ENCODE measurements at regions not wholly inside any gene's neighbourhood (a gene's known extent, or its start where the extent isn't known, plus 50 kb on each side); places are given as distances from the start of the nearest gene placed in this dataset.

DNA sequence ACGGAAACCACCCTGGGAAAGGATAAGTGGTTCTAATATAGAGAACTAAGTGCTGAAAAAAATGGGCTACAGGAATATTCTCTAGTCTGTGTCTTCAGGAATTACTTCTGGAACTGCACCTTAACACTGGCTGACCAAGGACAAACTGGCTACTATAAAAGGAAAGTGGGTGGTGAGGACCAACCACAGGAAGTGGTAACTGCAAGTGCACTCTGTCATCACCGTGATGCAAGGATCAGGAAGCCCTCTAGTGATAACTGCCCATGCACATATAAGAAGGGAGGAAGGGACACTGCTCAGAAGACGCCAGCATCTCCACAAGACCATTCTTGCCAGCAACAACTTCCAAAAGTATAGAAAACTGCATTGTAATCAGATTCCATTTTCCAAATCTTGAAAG is 424.4 kb upstream of the RGPD4 start:
- no peak for DNase-seq

DNA sequence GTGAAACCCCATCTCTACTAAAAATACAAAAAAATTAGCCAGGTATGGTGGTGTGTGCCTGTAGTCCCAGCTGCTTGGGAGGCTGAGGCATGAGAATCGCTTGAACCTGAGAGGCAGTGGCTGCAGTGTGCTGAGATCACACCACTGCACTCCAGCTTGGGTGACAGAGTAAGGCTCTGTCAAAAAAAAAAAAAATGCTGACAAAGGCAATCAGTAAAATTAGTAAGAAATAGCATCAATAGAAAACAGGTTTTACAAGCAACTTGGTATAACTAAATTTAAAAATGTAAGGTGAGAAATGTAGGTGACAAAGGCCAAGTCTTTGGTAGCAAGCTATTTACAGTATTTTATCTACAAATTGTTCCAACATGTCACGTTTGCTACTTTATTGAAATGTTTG is 421.4 kb upstream of the RGPD4 start:
- no peak for DNase-seq

DNA sequence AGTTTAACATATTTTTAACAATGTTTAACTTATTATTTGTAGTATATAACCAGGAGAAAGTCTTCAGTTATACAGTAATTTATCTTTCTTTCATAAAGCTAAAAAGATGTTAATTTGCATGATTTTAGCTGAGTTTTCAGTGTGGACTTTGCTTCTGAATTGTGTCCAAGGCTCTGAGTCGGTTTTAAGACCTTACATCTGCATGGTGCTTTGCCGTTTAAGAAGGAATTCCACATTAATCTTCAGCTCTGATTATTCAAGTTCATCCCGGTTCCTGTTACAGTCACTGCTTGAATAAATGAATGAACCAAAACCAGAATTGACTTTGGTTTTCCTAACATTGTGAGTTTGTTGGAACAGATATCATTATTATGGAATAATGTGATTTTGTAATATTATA is 419.7 kb upstream of the RGPD4 start:
- no peak for DNase-seq

DNA sequence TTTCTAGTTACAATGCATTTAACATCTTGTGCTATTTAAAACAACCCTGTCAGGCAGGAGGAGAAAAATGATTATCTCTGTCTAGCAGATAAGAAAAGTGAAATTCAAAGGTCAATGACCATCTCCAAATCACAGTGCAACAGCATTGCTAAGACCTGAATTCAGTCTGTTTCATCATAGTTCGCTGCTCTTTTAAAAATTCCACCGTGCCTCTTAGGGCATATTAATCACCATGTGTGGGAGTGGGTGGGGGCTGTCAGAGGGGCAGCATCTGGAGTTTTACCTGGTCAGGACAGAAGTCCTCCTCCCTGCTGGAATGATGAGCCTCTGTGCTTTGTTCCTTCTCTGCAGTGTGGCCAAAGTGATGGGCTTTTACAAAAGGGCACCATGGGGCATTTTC is 418.7 kb upstream of the RGPD4 start:
- DNase-seq = no peak

DNA sequence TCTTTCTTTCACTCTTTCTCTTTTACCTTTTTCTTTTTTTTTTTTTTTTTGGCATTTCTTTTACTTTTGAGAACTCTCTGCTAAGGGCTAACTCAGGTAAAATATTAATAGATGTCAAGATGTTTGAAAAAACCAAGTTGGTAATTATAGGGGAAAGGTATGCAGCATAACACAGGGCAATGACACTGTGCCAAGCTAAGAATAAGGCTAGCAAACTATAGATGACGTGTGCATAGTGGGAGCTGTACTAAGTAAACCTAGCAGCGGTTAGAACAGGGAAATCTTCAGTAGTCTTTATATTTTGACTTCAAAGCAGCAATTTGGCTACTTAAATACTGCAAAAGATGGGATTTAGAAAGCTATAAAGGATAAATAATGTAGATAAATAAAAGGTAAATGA is 415.4 kb upstream of the RGPD4 start:
- no peak for DNase-seq

DNA sequence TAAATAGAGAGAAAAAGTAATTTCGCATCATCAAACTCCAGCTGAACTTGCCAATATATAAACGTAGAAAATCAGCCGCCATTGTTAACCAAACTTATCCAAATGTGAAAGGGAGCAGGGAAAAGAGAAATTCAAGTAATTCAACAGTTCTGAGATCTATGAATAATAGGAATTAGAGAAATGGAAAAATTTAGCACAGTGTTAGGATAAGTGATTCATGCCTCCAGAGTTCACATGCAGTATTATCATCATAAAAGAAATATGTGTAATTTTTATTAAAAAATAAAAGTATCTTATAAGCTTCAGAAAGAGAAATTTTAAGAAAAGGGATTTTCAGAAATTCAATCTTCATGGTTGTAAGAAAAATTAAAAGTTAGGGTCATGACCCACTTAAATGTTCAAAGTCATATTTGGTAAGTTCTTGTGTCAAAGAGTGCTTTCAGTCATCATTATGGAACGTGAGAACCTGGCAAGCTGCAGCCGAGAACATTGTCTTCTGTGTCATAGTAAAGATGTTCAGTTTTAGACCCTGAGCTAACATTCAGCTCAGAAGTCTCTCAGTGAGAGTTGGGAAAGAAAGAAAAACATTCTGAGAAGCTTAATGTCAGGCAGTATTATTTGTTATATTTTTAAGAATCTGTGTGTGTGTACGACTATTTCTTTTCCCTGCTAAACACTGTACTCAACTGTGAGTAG is 414.3 kb upstream of the RGPD4 start:
- no peak for DNase-seq

DNA sequence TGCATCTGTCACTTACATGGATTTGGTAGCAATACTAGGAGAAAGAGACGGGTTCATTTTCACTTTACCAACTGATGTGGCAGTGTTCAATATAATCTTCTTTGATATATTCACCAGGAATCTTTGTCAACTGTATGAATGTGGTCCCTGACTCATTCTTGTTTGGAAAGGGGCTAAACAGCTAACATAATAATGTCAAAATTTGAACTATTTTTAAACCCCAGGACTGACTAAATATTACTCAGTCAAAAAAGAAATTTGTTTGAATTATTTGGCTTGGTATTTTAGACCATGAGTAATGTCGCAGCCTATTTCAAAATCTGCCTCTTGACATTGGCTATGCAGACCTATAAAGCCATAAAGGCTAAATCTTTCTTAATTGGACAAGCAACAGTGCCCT is 413.7 kb upstream of the RGPD4 start:
- DNase-seq = no peak

DNA sequence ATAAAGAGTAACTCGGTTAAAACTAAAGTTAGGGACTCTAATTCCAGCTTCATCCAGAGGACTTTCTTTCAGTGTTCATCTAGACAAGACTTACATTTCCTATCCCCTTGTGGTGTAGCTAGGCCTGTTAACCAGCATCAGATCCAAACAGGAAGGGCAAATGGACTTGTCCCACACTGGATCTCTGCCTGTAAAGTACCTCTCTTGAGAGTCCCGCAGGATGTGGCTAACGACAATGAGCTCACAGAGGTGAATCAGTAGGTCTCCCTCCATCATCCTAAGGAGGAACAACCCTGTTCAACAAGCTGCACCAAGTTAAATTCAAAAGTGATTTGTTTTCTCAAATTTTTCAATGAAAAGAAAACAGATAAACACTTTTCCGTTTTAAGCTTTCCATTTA is 412.3 kb upstream of the RGPD4 start:
- no peak for DNase-seq

DNA sequence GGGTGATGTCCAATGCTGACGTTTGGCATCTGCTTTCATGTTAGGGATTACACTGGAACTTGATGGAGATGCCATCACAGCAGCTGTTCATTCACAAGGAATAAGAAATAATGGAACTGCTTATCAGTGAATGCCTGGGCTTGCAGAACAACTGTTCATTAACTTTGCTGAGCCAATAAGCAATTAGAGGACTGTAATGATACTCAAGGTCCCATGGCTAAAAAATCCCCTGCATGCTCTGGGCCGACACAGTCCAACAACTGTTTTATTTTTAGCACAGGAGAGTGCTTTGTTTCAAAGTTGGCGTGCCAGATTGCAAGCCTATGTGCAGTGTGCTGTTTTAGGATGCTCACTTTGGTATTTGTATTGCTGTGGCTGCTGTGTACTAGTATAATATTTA is 408.0 kb upstream of the RGPD4 start:
- DNase-seq = no peak

DNA sequence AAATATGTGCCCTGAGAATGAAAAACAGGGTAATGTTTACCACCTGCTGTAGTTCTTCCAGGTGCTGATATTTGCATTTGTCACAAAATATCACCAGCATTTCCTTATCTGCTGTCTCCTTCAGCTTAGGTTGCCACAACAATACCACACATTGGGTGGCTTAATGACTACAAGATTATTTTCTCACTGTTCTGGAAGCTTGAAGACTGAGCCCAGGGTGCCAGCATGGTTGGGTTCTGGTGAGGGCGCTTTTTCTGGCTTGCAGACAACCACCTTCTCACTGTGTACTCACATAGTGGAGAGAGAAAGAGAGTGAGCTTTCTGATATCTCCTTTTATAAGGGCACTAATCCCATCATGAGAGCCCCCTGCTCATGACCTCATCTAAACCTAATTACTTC is 407.5 kb upstream of the RGPD4 start:
- no peak for DNase-seq

DNA sequence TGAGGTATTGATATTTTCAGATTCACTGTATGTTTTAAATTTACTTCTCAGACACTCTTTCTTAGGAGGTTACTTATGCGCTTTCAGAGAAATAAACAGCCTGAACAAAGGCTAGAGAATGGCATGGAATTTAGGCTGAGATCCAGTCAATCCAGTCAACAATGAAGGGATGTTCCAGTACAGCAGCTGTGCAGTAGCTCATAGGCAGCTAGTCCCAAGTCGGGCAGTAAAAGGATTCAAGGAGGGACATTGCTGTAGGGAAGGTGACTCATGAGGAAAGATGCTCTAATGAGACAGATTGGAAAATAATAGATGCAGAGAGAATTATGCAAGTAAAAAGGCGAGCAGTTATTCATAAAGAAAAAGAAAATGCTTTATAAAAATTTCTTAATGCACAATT is 397.9 kb upstream of the RGPD4 start:
- DNase-seq = no peak

DNA sequence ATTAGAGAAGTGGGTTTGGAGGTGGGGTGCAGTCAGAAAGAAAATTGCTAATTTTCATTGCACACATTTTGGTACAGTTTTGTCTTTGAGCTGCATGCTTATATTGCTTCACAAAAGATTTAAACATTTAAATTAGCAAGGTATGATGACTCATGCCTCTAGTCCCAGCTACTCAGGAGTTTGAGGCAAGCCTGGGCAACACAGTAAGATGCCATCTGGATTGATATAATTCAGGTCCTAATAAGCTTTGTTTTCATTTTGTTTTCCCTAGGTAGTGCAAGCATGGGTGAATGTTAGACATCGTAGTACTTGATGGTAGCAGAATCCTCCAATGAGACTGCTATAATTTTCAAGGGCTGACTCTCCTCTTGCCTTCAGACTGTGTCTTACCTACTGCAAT is 396.7 kb upstream of the RGPD4 start:
- DNase-seq = no peak

DNA sequence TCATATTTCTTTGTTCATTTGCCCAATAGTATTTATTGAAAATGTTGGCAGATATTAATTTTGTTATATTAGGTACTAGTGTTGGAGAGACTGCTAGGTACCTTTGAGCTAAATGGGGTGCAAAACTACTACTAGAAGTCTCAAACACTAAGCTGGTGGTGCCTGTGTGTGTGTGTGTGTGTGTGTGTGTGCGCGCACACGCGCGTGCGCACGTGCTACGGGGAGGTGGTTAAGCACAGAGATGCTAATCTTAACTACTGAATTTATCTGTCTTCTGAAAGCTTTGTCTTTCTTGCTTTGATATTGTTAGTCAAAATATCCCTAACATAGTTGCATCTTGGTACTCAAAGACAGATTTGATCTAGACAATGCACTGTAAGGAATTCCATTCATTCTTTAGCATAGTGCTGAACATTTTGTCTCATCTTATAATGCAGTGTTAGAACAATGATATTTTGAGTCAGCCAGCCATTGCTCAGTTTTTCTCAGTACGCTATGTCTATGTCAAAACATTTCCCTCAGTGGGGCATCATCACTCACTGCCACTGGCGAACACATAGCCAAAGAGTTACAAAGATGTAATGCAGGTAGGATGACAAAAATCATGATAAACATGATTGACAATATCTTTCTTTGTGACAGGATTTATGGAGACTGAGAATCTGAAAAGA is 396.0 kb upstream of the RGPD4 start:
- DNase-seq = no peak

DNA sequence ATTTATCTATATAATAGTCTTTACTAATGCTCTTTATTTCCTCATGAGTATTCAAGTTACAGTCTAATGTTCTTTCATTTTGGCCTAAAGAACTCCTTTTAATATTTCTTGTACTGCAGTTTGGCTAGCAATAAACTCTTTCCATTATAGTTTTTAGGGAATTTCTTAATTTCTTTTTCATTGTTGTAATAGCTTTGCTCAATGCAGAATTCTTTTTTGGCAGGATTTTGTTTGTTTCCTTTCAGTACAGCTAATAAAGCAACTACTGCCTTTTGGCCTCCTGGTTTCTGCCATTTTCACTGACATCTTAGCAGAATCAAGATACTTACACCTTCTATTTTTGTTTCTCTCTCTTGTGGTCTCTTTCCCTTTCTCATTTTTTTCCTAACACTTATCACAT is 390.4 kb upstream of the RGPD4 start:
- DNase-seq = no peak

DNA sequence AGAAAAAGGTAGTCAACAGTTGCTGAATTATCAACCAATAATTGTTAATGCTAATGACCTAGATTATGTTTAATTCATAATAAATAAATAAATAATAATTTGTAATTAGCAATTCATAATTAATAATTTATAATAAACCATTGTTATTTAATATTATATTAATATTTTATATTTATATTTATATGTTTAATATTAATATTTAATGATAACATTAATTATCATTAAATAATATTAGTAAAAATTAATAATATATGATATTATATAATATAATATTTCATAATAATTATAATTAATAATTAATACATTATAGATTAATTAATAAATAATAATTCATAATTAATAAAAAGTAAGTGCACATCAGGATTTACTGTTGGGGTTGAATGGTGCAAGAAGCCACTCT is 389.4 kb upstream of the RGPD4 start:
- no peak for DNase-seq

DNA sequence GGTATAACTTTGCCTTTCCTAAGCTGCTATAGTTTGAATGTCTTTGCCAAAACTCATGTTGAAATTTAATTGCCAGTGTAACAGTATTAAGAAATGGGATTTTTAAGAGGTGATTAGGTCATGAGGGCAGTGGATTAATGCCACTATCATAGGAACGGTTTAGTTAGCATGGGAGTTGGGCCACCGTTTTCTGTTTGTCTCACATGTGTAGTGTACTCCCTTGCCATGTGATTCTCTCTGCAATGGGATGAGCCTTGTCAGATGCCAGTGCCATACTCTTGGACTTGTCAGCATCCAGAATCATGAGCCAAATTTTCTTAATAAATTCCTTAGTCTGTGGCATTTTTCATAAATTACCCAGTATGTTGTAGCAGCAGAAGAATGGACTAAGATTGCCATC is 388.9 kb upstream of the RGPD4 start:
- no peak for DNase-seq

DNA sequence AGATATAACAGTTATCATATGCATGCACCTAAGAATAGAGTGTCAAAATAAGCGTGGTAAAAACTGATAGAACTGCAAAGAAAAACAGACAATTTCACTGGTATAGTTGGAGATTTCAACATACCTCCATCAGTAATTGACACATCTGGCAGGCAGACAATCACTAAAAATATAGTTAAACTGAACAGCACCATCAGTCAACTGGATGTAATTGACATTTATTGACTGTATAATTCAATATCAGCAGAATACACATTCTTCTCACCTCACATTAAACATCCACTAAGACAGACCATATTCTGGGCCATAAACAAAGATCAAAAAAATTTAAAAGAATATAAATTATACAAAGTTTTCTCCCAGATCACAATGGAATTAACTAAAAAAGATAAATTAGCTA is 378.5 kb upstream of the RGPD4 start:
- DNase-seq = no peak

DNA sequence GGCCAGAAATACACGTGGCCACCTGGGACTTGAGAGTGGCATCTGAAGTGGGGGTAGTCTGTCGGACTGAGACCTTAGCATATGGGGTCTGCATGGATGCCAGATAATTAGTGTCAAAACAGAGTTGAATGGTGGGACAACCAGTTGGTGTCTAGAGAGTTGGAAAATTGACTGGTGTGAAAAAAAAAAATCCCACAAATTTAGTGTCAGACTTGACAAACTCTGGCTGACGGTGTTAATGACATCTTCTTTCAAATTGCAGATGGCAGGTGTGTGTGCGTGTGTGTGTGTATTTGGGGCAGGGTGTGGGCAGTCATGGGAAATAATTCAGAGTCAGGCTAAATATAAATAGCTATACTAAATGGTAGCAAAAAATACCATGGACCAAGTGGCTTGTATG is 365.4 kb upstream of the RGPD4 start:
- no peak for DNase-seq

DNA sequence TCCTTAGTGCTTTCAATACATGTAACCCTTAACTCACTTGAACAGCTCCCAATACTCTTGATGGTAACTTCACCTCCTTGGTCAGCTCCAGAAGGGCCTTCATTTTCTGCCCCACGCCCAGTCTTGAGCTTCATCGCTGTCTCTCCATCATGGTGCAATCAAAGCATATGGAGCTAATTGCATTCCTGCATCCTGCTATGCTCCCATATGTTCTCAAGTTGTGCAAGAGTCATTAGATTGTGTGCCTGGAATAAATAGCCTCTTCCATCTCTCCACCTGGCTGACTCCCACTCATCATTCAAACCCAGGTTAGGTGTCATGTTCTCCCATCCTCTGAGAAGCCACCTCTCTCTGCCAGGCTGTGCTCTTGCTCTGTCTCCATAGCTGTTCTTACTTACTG is 364.5 kb upstream of the RGPD4 start:
- DNase-seq = no peak

DNA sequence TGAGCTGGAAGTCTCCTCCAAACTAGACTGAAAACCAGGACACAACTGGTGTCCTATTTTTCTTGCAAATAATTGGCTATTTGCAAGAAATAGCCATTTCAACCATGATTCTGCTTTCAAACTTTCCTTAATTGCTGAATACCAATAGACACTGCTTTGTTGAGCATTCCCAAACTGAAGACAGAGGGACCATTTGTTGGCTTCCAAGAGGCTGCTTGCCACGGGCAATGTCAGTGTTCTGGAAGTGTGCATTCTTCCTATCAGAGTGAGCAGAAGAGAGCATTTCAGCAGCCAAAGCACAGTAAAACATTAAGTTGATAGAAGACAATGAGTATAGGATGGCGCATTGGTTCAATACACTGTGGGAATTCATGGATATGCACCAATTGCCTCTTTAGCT is 360.5 kb upstream of the RGPD4 start:
- no peak for DNase-seq

DNA sequence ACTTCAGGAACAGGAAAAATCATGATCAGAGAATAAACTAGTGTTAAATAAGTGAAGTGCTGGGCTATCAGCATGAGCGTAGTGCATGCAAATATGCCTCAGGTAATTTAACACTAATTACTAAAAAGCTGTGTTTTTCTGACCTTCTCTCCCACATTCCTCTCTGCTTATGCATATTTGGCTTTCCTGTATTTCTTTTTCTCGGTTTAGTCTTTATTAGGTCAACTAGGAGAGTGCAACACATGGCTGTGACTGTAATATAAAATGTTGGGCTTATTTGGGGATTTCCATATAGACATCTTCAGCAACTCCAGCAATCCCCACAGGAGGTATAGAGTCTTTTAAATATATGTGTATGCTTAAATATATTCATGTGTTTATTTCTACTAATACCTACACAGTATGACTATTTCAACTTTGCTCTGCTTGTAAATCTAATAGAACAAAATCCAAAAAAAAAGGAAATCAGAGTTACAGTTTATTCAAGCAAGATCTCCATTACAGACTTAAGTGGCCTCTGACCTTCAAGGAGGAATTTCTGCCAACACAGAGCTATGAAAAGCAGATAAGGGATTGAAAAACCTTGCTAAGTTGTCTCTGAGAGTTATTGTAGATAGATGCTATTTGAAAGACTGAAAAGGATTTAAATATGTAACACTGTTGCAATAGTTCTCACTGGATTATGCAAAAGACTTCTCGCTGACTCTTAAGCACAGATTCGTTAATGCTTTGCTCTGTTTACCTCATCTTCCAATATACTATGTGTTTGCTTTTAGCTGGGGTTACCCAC is 359.5 kb upstream of the RGPD4 start:
- DNase-seq = no peak

DNA sequence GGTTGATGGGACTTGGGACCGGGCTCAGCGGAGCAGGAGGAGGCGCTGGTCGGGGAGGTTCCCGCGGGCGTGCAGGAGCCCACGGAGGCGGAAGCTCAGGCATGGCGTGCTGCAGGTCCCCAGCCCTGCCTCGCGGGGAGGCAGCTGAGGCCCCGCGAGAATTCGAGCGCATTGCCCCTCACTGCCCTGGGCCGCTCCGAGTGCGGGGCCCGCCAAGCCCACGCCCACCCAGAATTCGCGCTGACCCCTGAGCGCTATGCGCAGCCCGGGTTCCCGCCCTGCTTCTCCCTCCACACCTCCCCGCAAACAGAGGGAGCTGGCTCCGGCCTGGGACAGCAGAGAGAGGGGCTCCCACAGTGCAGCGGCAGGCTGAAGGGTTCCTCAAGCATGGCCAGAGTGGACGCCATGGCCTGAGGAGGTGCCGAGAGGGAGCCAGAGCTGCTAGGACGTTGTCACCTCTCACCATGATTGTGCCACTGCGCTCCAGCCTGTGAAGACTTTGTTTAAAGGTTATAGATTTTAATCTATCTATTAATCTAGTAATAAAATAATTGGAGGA is 357.2 kb upstream of the RGPD4 start:
- no peak for DNase-seq

DNA sequence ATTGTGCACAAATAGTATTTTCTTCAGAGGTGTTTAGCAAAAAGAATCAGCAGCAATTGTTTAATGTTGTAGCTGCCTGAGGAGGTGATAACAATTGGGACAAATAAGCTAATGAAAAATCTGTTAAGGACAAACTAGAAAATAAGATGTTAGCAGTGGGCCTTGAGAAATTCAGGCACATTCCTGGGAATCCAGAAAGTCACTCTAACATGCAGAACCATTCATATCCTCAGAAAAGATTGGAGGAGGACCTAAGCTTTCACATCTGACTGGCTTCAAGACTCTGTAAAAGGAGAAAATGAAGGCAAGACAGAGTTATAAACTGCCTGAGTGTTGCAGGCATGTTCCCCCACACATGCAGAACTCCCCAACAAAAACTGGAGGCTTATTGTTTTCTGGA is 353.5 kb upstream of the RGPD4 start:
- DNase-seq = no peak

DNA sequence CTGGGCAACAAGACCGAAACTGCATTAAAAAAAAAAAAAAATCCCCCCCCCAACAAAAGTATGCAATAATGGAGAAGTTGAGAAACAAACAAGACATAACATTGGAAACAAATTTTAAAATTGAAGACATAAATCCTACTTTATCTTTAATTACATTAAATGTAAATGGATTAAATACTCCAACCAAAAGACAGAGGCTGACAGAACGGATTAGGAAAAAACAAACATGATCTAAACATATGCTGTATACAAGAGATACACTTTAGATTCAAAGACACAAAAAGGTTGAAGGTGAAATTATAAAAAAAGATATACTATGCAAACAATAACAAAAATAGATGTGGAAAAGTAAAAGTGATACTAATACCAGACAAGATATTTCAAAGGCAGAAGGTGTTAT is 350.8 kb upstream of the RGPD4 start:
- no peak for DNase-seq

All from COR-L47 (cell line).